ENCODE measurements at regions not wholly inside any gene's neighbourhood (a gene's known extent, or its start where the extent isn't known, plus 50 kb on each side); places are given as distances from the start of the nearest gene placed in this dataset.
"Not testable (repeated sequence)": the region's sequence is repeated elsewhere in the genome, so short reads cannot be mapped to it uniquely, and the experiment has no call there.

GRCh38 chr11:89583580-89583979, 92.4 kb upstream of the NOX4 start:
- Histone ChIP-seq H3K4me3 (no peak overlapping the region), H3K4me1 (no peaks in the 10 kb centered on the region), H3K9me3 (no peaks in the 10 kb centered on the region), H3K27me3 (no peaks in the 10 kb centered on the region), H3K36me3 (no peaks in the 10 kb centered on the region), H3K27ac (no peak overlapping the region)
- TF ChIP-seq POLR2A (IDR thresholded peaks at IDR 0.05) (no peak), CTCF (IDR thresholded peaks at IDR 0.05) (no peak)
- DNase-seq = no peak
- intact Hi-C loops (cut with DNase I; ENCODE audit: low total_unique reads) = no loop called here

GRCh38 chr11:89585046-89585445, 93.9 kb upstream of the NOX4 start:
- H3K9me3 ChIP-seq; H3K4me1 ChIP-seq; H3K4me3 ChIP-seq; DNase-seq; H3K27me3 ChIP-seq; H3K36me3 ChIP-seq; intact Hi-C loops (cut with DNase I; ENCODE audit: low total_unique reads): not testable (repeated sequence)
- peak overlapping the region in 1 of 2 donors; percentile 15 for H3K27ac ChIP-seq

- H3K36me3 ChIP-seq; H3K27me3 ChIP-seq; DNase-seq; H3K4me3 ChIP-seq; H3K4me1 ChIP-seq; H3K9me3 ChIP-seq; intact Hi-C loops (cut with DNase I; ENCODE audit: low total_unique reads): not testable (repeated sequence)
- H3K27ac ChIP-seq = peak overlapping the region in 1 of 2 donors; percentile 15
Measured at GRCh38 chr11:89585471-89585870, 94.3 kb upstream of the NOX4 start.

GRCh38 chr11:89589413-89589812, 98.2 kb upstream of the NOX4 start:
- DNase-seq; H3K4me3 ChIP-seq; H3K4me1 ChIP-seq; H3K36me3 ChIP-seq; intact Hi-C loops (cut with DNase I; ENCODE audit: low total_unique reads); H3K27me3 ChIP-seq; H3K9me3 ChIP-seq: not testable (repeated sequence)
- peak overlapping the region in 1 of 2 donors; percentile 15 for H3K27ac ChIP-seq

- H3K27me3 ChIP-seq; H3K4me3 ChIP-seq; H3K36me3 ChIP-seq; H3K4me1 ChIP-seq; intact Hi-C loops (cut with DNase I; ENCODE audit: low total_unique reads); H3K9me3 ChIP-seq: not testable (repeated sequence)
- DNase-seq = peak in 1 of 2 donors; percentile 41
- peak overlapping the region in 1 of 2 donors; percentile 15 for H3K27ac ChIP-seq
Measured at GRCh38 chr11:89590008-89590632, 98.9 kb upstream of the NOX4 start.

- H3K9me3 ChIP-seq; DNase-seq; H3K27ac ChIP-seq; H3K27me3 ChIP-seq; intact Hi-C loops (cut with DNase I; ENCODE audit: low total_unique reads); H3K36me3 ChIP-seq; H3K4me3 ChIP-seq; H3K4me1 ChIP-seq: not testable (repeated sequence)
Measured at GRCh38 chr11:89601263-89601662, 108.8 kb upstream of the TRIM77 start.

GRCh38 chr11:89604281-89604680, 105.8 kb upstream of the TRIM77 start:
- no peaks in the 10 kb centered on the region for H3K36me3 ChIP-seq
- intact Hi-C loops (cut with DNase I; ENCODE audit: low total_unique reads) = no loop called here
- H3K9me3 ChIP-seq = no peaks in the 10 kb centered on the region
- DNase-seq = no peak
- H3K4me3 ChIP-seq = no peak overlapping the region
- H3K27me3 ChIP-seq = no peaks in the 10 kb centered on the region
- H3K4me1 ChIP-seq = no peaks in the 10 kb centered on the region
- no peak overlapping the region for H3K27ac ChIP-seq
- no peak for TF ChIP-seq POLR2A (IDR thresholded peaks at IDR 0.05)
- TF ChIP-seq CTCF (IDR thresholded peaks at IDR 0.05) = no peak

- intact Hi-C loops (cut with DNase I; ENCODE audit: low total_unique reads); H3K36me3 ChIP-seq; H3K9me3 ChIP-seq; H3K27me3 ChIP-seq; H3K4me1 ChIP-seq; H3K4me3 ChIP-seq; DNase-seq; H3K27ac ChIP-seq: not testable (repeated sequence)
Measured at GRCh38 chr11:89606845-89607244, 103.3 kb upstream of the TRIM77 start.

GRCh38 chr11:89607497-89607896, 102.6 kb upstream of the TRIM77 start:
- H3K4me1 ChIP-seq; H3K4me3 ChIP-seq; H3K27ac ChIP-seq; intact Hi-C loops (cut with DNase I; ENCODE audit: low total_unique reads); H3K36me3 ChIP-seq; H3K27me3 ChIP-seq; DNase-seq; H3K9me3 ChIP-seq: not testable (repeated sequence)

Data from uterus (tissue), 3 donors.